ENCODE measurements at regions not wholly inside any gene's neighbourhood (a gene's known extent, or its start where the extent isn't known, plus 50 kb on each side); places are given as distances from the start of the nearest gene placed in this dataset.

- H3K27ac ChIP-seq (ENCODE audit: extremely low read length, insufficient read depth, low read length), result no peak overlapping the region
- intact Hi-C loops (cut with micrococcal nuclease; ENCODE audit: unreplicated experiment), result loop anchor here (1.0 to 2.0 kb wide), 2 partner anchors 48 to 124 kb away; no protein-coding TSS in a partner anchor
- peaks cover 2 to 5% of the 10 kb centered on the region in 2 experiments; a peak in 3 of 5 replicates for H3K27me3 ChIP-seq (ENCODE audit: control insufficient read depth in 1 of 2, insufficient read depth in 2 of 2, low read length in 2 of 2)
- DNase-seq (ENCODE audit: low spot score) (no peak), FAIRE-seq (no peak), ATAC-seq (no peak)
- TF ChIP-seq FLYWCH1 (CRISPR knock-in tag; IDR thresholded peaks at IDR 0.05) (no peak), ZNF556 (CRISPR knock-in tag; IDR thresholded peaks at IDR 0.05; ENCODE audit: borderline replicate concordance) (no peak), NFIC (IDR thresholded peaks at IDR 0.05; ENCODE audit: low read length) (no peak), DRAP1 (CRISPR knock-in tag; IDR thresholded peaks at IDR 0.05) (no peak), ZNF101 (CRISPR knock-in tag; IDR thresholded peaks at IDR 0.05; ENCODE audit: borderline replicate concordance, low read depth) (no peak), SOX6 (IDR thresholded peaks at IDR 0.05) (no peak), SOX6 (CRISPR knock-in tag; IDR thresholded peaks at IDR 0.05) (no peak), ZFP90 (CRISPR knock-in tag; IDR thresholded peaks at IDR 0.05; ENCODE audit: borderline replicate concordance) (no peak), ZNF446 (CRISPR knock-in tag; IDR thresholded peaks at IDR 0.05) (no peak), ZFP37 (CRISPR knock-in tag; IDR thresholded peaks at IDR 0.05; ENCODE audit: borderline replicate concordance) (no peak), SIX1 (CRISPR knock-in tag; IDR thresholded peaks at IDR 0.05; ENCODE audit: borderline replicate concordance) (no peak)
- no peaks in the 10 kb centered on the region for H3K9me3 ChIP-seq (ENCODE audit: low read length)
- no peaks in the 10 kb centered on the region for H4K20me1 ChIP-seq (ENCODE audit: insufficient read depth, low read length)
- no TSS peak for BruUV-seq (replicated peaks)
- H3K79me2 ChIP-seq (ENCODE audit: insufficient read depth, low read length), result no peaks in the 10 kb centered on the region
- no peak overlapping the region for H3K4me2 ChIP-seq (ENCODE audit: low read depth, low read length)
- no peak overlapping the region for H3K9ac ChIP-seq (ENCODE audit: insufficient read depth, low read depth, low read length)
- ChIA-PET CTCF (ENCODE audit: low intra/inter-chr PET ratio, low total read pairs) (interaction anchor here (2.1 kb wide), 1 partner anchor 124 kb away, joined by 11 read pairs; no protein-coding TSS in a partner anchor), POLR2A (no interaction called here)
- no peaks in the 10 kb centered on the region for H3K36me3 ChIP-seq (replicated peaks in 1 of 2; ENCODE audit: control insufficient read depth in 1 of 2, insufficient read depth in 2 of 2, low read length in 2 of 2)
- H3K4me3 ChIP-seq (replicated peaks in 1 of 3; ENCODE audit: insufficient read depth in 1 of 3, low read depth in 2 of 3, low read length in 3 of 3), result no peak overlapping the region
- in situ Hi-C loops (cut with HindIII; ENCODE audit: extremely low pct_ligation_motif_present, low pct_unique_long_range_greater_than_20kb), result no loop called here
- H2AFZ ChIP-seq (ENCODE audit: low read length), result no peak overlapping the region
- H3K4me1 ChIP-seq (ENCODE audit: insufficient read depth, low read length), result peaks cover 13% of the 10 kb centered on the region; the same call in 1 of the 2 replicates
Observed at GRCh38 chr4:57162499-57163019, 52.4 kb upstream of the IGFBP7 start.

Small RNA genes lying in the stretch of these regions (small RNA-seq; reads per million reads assigned to genes)
- 0 reads per million in 3 experiments for gene SRIP1 (ENCODE audit: insufficient read depth in 2 of 3, insufficient read length in 3 of 3, low read depth in 2 of 3, low replicate concordance in 1 of 3)

All from HepG2 (cell line).